ENCODE measurements at regions not wholly inside any gene's neighbourhood (a gene's known extent, or its start where the extent isn't known, plus 50 kb on each side); places are given as distances from the start of the nearest gene placed in this dataset.

DNA sequence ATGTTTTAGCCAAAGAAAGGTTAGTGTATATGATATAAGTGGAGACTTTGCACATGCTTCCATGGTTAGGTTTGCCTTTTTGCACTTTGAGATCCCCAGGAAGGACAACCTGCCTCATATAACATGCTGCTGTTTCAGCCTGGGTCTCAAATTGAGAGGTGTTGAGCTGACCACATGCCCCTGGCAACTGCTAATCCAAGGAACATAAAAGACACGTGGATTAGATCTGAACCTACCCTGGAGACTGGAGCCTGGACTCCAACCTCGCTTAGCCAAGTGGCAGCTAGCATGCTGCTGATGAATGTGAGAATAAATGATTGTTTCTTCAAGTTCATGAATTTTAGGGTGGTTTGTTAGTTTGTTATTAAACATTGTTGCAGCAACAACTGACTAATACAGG lies 301.8 kb upstream of the TBC1D5 start:
- TF ChIP-seq, protein P1, sequence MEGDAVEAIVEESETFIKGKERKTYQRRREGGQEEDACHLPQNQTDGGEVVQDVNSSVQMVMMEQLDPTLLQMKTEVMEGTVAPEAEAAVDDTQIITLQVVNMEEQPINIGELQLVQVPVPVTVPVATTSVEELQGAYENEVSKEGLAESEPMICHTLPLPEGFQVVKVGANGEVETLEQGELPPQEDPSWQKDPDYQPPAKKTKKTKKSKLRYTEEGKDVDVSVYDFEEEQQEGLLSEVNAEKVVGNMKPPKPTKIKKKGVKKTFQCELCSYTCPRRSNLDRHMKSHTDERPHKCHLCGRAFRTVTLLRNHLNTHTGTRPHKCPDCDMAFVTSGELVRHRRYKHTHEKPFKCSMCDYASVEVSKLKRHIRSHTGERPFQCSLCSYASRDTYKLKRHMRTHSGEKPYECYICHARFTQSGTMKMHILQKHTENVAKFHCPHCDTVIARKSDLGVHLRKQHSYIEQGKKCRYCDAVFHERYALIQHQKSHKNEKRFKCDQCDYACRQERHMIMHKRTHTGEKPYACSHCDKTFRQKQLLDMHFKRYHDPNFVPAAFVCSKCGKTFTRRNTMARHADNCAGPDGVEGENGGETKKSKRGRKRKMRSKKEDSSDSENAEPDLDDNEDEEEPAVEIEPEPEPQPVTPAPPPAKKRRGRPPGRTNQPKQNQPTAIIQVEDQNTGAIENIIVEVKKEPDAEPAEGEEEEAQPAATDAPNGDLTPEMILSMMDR (IDR thresholded peaks at IDR 0.05; ENCODE audit: low read depth, low read length, poor library complexity, severe bottlenecking) = no peak
- no peak for TF ChIP-seq EZH2phosphoT487 (IDR thresholded peaks at IDR 0.05; ENCODE audit: borderline replicate concordance, low read length)
